K562 (cell line): ENCODE measurements at regions not wholly inside any gene's neighbourhood (a gene's known extent, or its start where the extent isn't known, plus 50 kb on each side); places are given as distances from the start of the nearest gene placed in this dataset.

ENCODE experiments used
- BMI1 ChIP-seq: fragments of 150-350 bp; IDR thresholded peaks from 2 replicates; pipeline ENCODE4 v1.6.1; 2014; ENCODE audit warnings: low read length
- CBFA2T2 ChIP-seq: fragments of 450-650 bp; conservative IDR thresholded peaks from 2 replicates; pipeline ENCODE4 v1.6.1; 2017; ENCODE audit warnings: mild to moderate bottlenecking
- CHCHD3 ChIP-seq: fragments of 250-450 bp; sonication (Bioruptor Pico); IDR thresholded peaks from 2 replicates; pipeline ENCODE4 v2.1.2; 2022; ENCODE audit warnings: mild to moderate bottlenecking
- HLTF ChIP-seq: fragments of 450-650 bp; IDR thresholded peaks from 2 replicates; pipeline ENCODE4 v1.6.1; 2016
- HMG20A ChIP-seq: fragments of 450-650 bp; formaldehyde crosslinking; conservative IDR thresholded peaks from 2 replicates; pipeline ENCODE4 v1.4.0; 2020; ENCODE audit warnings: mild to moderate bottlenecking, mixed read lengths
- HNRNPK ChIP-seq: fragments of 200-400 bp; formaldehyde crosslinking; IDR thresholded peaks from one replicate; pipeline ENCODE4 v1.6.1; 2018; ENCODE audit warnings: mild to moderate bottlenecking, low read depth, low read length; ENCODE audit not compliant: poor library complexity, severe bottlenecking
- ILK ChIP-seq: fragments of 450-650 bp; IDR thresholded peaks from 2 replicates; pipeline ENCODE4 v1.6.1; 2016; ENCODE audit warnings: missing genetic modification characterization, low read depth, mild to moderate bottlenecking, missing compliant biosample characterization, moderate library complexity, borderline replicate concordance
- NELFE ChIP-seq: IDR thresholded peaks from 2 replicates; pipeline ENCODE4 v1.6.1; 2011; ENCODE audit warnings: mild to moderate bottlenecking; ENCODE audit not compliant: insufficient read depth, insufficient read length
- PTBP1 ChIP-seq: fragments of 200-400 bp; formaldehyde crosslinking; IDR thresholded peaks from 2 replicates; pipeline ENCODE4 v1.6.1; 2017; ENCODE audit warnings: low read depth, low read length
- SIN3B ChIP-seq: fragments of 450-650 bp; IDR thresholded peaks from 2 replicates; pipeline ENCODE4 v1.6.1; 2017; ENCODE audit warnings: low read depth, mild to moderate bottlenecking, moderate library complexity
- ZNF3 ChIP-seq: fragments of 250-450 bp; sonication (Bioruptor Pico); IDR thresholded peaks from 2 replicates; pipeline ENCODE4 v1.5.0; 2021; ENCODE audit warnings: mild to moderate bottlenecking, moderate library complexity
- TF ChIP-seq, protein P1 (sequence below), 2 experiments: fragments of 450-650 bp; IDR thresholded peaks; 2 replicates each; pipeline ENCODE4 v1.6.1; 2016; ENCODE audit warnings: mild to moderate bottlenecking in 2 of 2, borderline replicate concordance in 1 of 2, low read depth in 1 of 2, moderate library complexity in 1 of 2
- TF ChIP-seq, protein P2 (sequence below): IDR thresholded peaks from 2 replicates; pipeline ENCODE4 v1.6.1; 2011; ENCODE audit warnings: borderline replicate concordance, low read depth, mild to moderate bottlenecking, moderate library complexity, low read length; ENCODE audit not compliant: insufficient read depth, poor library complexity, severe bottlenecking

DNA sequence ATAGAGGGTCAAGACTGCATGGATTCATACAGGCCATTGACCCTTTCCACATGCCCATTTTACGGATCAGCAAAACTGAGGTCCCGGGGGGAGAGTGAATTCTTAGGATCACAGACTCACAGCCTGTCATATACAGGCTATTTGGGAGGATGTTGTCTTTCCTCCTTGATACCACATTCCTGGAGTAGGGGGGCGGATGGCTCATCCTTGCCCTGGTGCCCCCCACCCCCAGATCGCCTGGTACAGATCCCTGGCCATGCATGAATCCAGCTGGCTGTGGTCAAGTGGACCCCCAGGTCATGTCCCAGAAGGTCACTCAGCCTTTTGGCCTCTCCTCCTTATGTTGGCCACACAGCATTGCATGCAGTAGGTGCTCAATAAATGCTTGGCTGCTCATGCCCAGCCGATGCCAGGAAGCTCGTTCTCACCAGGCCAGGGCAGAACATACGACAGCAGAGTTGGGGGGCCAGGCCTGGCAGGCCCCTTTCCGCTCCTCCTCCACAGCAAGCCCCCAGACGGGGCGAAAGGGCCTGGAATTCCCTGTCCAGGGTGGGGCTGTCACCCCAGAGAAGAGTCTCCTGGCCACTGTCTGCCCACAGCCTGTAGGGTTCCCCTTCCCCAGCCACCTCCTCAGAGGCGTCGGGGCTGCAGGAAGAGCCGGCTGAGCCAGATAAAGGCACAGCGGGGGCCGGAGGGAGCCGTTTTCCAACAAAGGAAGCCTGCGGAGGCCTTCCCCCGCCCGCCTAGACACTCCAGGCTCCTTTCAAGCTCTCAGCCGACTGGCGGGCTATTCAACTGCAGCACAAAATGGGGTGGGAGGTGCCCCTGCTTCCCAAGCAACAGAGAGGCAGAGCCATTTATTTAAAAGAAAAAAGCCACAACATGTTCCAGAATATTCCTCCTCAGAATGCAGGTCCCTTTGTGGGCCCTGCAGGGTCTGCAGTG is 215.7 kb upstream of the CIBAR2 start (continued):
- TF ChIP-seq ZNF3 (no peak), SIN3B (no peak), BMI1 (no peak), HMG20A (CRISPR knock-in tag) (no peak), CHCHD3 (no peak), NELFE (no peak), CBFA2T2 (peak; percentile 39), PTBP1 (peak; percentile 91), ILK (tag) (no peak), HLTF (0 out of 2 replicates have a peak, but pooled peaks have one; percentile 70), HNRNPK (no peak)
- TF ChIP-seq, protein P1, sequence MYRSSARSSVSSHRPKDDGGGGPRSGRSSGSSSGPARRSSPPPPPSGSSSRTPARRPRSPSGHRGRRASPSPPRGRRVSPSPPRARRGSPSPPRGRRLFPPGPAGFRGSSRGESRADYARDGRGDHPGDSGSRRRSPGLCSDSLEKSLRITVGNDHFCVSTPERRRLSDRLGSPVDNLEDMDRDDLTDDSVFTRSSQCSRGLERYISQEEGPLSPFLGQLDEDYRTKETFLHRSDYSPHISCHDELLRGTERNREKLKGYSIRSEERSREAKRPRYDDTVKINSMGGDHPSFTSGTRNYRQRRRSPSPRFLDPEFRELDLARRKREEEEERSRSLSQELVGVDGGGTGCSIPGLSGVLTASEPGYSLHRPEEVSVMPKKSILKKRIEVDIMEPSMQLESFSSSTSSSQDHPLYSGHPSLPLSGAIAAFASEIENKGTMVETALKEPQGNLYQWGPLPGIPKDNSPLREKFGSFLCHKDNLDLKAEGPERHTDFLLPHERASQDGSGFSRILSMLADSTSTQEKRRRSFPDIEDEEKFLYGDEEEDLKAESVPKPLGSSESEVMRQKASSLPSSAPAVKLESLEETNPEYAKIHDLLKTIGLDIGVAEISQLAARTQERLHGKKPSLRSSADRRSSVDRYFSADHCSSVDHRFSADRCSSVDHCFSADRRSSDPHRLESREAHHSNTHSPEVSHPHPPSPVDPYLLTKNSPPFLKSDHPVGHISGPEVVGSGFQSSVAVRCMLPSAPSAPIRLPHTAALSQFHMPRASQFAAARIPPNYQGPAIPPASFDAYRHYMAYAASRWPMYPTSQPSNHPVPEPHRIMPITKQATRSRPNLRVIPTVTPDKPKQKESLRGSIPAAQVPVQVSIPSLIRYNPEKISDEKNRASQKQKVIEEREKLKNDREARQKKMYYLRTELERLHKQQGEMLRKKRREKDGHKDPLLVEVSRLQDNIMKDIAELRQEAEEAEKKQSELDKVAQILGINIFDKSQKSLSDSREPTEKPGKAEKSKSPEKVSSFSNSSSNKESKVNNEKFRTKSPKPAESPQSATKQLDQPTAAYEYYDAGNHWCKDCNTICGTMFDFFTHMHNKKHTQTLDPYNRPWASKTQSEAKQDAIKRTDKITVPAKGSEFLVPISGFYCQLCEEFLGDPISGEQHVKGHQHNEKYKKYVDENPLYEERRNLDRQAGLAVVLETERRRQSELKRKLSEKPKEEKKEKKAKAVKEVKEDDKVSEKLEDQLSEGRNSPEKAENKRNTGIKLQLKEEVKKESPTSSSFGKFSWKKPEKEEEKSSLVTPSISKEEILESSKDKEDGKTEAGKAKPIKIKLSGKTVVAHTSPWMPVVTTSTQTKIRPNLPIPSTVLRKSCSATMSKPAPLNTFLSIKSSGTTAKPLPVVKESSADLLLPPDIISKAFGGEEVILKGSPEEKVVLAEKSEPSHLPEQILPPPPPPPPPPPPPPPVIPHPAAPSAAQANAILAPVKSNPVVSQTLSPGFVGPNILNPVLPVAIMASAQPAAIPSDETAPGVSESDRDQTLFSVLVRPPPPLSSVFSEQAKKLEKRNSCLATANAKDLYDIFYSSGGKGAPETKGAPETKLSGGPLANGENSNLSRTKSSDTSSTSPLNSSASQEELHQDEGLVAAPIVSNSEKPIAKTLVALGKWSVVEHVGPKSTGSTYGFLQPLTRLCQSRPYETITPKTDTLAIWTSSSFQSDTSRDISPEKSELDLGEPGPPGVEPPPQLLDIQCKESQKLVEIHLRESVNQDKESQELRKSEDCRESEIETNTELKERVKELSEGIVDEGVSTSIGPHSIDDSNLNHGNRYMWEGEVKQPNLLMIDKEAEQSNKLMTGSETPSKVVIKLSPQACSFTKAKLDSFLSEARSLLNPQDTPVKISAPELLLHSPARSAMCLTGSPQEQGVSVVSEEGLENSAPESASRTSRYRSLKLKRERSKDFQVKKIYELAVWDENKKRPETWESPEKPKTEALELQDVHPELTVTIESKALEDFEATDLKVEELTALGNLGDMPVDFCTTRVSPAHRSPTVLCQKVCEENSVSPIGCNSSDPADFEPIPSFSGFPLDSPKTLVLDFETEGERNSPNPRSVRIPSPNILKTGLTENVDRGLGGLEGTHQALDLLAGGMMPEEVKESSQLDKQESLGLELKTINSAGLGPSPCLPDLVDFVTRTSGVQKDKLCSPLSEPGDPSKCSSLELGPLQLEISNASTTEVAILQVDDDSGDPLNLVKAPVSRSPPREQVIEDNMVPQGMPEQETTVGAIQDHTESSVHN (IDR thresholded peaks at IDR 0.05; ENCODE audit: borderline replicate concordance in 1 of 2, low read depth in 1 of 2), result no peak
- TF ChIP-seq, protein P2, sequence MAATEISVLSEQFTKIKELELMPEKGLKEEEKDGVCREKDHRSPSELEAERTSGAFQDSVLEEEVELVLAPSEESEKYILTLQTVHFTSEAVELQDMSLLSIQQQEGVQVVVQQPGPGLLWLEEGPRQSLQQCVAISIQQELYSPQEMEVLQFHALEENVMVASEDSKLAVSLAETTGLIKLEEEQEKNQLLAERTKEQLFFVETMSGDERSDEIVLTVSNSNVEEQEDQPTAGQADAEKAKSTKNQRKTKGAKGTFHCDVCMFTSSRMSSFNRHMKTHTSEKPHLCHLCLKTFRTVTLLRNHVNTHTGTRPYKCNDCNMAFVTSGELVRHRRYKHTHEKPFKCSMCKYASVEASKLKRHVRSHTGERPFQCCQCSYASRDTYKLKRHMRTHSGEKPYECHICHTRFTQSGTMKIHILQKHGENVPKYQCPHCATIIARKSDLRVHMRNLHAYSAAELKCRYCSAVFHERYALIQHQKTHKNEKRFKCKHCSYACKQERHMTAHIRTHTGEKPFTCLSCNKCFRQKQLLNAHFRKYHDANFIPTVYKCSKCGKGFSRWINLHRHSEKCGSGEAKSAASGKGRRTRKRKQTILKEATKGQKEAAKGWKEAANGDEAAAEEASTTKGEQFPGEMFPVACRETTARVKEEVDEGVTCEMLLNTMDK, result no peak
